ENCODE measurements at regions not wholly inside any gene's neighbourhood (a gene's known extent, or its start where the extent isn't known, plus 50 kb on each side); places are given as distances from the start of the nearest gene placed in this dataset.

GRCh38 chr4:176627916-176628315 is 164.8 kb downstream of the VEGFC start:
- Histone ChIP-seq H4K20me1 (ENCODE audit: insufficient read depth, low read length) (no peaks in the 10 kb centered on the region), H2AFZ (ENCODE audit: low read length) (no peak overlapping the region), H3K79me2 (ENCODE audit: low read length) (no peaks in the 10 kb centered on the region), H3K27ac (ENCODE audit: low read length) (no peak overlapping the region), H3K27me3 (replicated peaks; ENCODE audit: insufficient read depth, low read length) (no peaks in the 10 kb centered on the region), H3K4me3 (ENCODE audit: low read length) (no peak overlapping the region), H3K36me3 (replicated peaks; ENCODE audit: insufficient read depth, low read length) (no peaks in the 10 kb centered on the region), H3K9me3 (replicated peaks; ENCODE audit: insufficient read depth, low read length) (no peaks in the 10 kb centered on the region), H3K4me2 (ENCODE audit: low read depth, low read length) (no peak overlapping the region), H3K9ac (ENCODE audit: low read length) (no peak overlapping the region), H3K4me1 (ENCODE audit: low read length) (no peaks in the 10 kb centered on the region), H3K9me2 (replicated peaks; ENCODE audit: insufficient read depth, low read length) (no peaks in the 10 kb centered on the region), H3F3A (ENCODE audit: insufficient read depth, low read length) (no peaks in the 10 kb centered on the region)
- TF ChIP-seq EZH2phosphoT487 (IDR thresholded peaks at IDR 0.05; ENCODE audit: low read length) = no peak
- TF ChIP-seq EZH2 (optimal IDR thresholded peaks at IDR 0.05; ENCODE audit: low read depth, low read length) = no peak
- TF ChIP-seq CTCF (IDR thresholded peaks at IDR 0.05; ENCODE audit: low read length) = no peak
- DNase-seq = no peak

- no peak for DNase-seq
- H2AFZ ChIP-seq (ENCODE audit: low read length) = no peak overlapping the region
- no peak for TF ChIP-seq CTCF (IDR thresholded peaks at IDR 0.05; ENCODE audit: low read length)
- no peak for TF ChIP-seq EZH2phosphoT487 (IDR thresholded peaks at IDR 0.05; ENCODE audit: low read length)
- TF ChIP-seq EZH2 (optimal IDR thresholded peaks at IDR 0.05; ENCODE audit: low read depth, low read length) = no peak
These were observed 161.1 kb downstream of the VEGFC start for GRCh38 chr4:176631611-176632010.

More at GRCh38 chr4:176631611-176632010, 161.1 kb downstream of the VEGFC start:
- no peaks in the 10 kb centered on the region for H3K79me2 ChIP-seq (ENCODE audit: low read length)
- H4K20me1 ChIP-seq (ENCODE audit: insufficient read depth, low read length) = no peaks in the 10 kb centered on the region
- no peaks in the 10 kb centered on the region for H3K36me3 ChIP-seq (replicated peaks; ENCODE audit: insufficient read depth, low read length)
- H3K9me2 ChIP-seq (replicated peaks; ENCODE audit: insufficient read depth, low read length) = no peaks in the 10 kb centered on the region
- no peak overlapping the region for H3K27ac ChIP-seq (ENCODE audit: low read length)
- no peaks in the 10 kb centered on the region for H3K27me3 ChIP-seq (replicated peaks; ENCODE audit: insufficient read depth, low read length)
- no peaks in the 10 kb centered on the region for H3K4me1 ChIP-seq (ENCODE audit: low read length)
- H3K4me3 ChIP-seq (ENCODE audit: low read length) = no peak overlapping the region
- no peaks in the 10 kb centered on the region for H3F3A ChIP-seq (ENCODE audit: insufficient read depth, low read length)
- no peak overlapping the region for H3K9ac ChIP-seq (ENCODE audit: low read length)
- no peak overlapping the region for H3K4me2 ChIP-seq (ENCODE audit: low read depth, low read length)
- no peaks in the 10 kb centered on the region for H3K9me3 ChIP-seq (replicated peaks; ENCODE audit: insufficient read depth, low read length)
